ENCODE measurements at regions not wholly inside any gene's neighbourhood (a gene's known extent, or its start where the extent isn't known, plus 50 kb on each side); places are given as distances from the start of the nearest gene placed in this dataset.
"Not testable (repeated sequence)": the region's sequence is repeated elsewhere in the genome, so short reads cannot be mapped to it uniquely, and the experiment has no call there.

DNA sequence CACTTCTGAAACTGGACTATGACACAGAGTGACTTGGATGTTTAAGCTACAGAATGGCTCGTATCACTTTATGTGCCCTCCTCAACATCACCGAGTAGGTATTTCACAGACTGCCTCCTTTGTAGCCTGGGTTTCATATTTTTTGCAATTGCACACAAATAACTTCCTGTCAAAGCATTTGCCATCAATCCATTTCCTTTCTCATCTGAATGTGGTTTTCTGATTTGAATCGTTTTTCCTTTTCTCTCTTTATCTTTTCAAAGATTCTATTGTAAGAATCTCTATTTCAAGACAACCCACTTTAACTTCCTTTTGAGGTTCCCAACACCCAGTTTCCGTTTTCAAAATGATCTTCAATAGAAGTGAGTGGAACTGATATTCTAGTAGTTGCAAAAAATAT, 563.8 kb upstream of the ARRDC3 start:
- DNase-seq (ENCODE audit: low read depth, low spot score), result no peak

DNA sequence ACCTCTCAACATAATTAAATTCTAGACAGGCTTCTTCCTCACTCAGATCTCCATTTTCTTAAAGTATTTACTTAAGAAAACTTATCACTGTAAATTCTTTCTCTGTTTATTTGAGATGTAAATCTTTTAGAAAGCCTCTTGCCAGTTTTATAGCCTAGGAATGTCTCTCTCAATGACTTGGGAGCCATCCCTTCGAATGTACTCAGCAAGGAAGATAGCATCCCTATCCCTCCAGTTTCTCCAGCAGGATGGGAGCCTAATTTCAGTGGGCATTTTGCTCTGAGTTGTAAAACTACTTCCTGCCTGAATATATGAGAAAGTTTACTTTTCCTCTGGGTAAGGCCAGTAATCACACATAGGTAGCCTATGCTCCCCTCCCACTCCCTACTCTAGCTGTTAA, 558.5 kb upstream of the ARRDC3 start:
- DNase-seq (ENCODE audit: low read depth, low spot score), result no peak

DNA sequence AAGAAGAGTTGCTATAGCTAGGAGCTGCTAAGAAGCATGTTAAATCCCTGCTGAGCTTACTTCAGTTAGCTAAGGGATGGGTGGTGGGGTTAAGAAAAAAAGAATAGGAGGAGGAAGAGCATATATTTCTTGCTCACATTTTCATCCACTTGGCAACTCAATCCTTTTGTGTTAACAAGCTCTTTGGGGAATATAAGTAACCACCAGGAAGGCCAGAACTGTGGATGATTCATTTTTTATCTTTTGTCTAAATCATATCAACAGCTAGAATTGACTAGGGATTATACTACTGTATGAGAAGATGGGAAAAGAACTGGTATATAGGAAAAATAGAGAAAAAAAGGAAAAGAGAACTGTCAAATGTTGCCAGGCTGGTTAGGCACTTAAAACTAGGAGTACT, 555.3 kb upstream of the ARRDC3 start:
- no peak for DNase-seq (ENCODE audit: low read depth, low spot score)

DNA sequence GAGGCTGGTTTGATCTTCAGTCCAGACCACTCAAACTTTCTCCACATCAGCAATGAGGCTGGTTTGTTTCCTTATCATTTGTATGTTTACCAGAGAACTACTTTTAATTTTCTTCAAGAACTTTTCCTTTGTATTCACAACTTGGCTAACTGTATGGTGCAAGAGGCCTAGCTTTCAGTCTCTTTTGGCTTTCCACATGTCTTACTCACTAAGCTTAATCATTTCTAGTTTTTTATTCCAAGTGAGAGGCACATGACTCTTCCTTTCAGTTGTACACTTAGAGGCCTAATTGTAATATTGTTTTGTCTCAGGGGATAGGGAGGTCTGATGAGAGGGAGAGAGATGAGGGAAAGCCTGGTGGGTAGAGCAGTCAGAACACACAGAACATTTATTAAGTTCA, 554.0 kb upstream of the ARRDC3 start:
- DNase-seq (ENCODE audit: low read depth, low spot score), result no peak

DNA sequence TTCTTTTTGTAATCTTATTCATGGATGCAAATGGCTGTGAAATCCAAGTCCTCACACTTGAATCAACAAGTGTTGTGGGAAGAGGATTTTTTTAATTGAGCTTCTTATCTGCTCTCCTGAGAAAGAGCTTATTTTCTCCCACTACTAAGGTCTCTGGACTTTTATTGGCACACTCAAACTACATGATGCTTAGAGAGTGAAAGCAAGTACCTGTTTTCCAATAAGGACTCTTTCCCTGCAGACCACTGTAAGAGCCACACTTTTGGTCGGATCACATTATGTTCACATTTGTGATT, 546.4 kb upstream of the ARRDC3 start:
- no peak for DNase-seq (ENCODE audit: low read depth, low spot score)

DNA sequence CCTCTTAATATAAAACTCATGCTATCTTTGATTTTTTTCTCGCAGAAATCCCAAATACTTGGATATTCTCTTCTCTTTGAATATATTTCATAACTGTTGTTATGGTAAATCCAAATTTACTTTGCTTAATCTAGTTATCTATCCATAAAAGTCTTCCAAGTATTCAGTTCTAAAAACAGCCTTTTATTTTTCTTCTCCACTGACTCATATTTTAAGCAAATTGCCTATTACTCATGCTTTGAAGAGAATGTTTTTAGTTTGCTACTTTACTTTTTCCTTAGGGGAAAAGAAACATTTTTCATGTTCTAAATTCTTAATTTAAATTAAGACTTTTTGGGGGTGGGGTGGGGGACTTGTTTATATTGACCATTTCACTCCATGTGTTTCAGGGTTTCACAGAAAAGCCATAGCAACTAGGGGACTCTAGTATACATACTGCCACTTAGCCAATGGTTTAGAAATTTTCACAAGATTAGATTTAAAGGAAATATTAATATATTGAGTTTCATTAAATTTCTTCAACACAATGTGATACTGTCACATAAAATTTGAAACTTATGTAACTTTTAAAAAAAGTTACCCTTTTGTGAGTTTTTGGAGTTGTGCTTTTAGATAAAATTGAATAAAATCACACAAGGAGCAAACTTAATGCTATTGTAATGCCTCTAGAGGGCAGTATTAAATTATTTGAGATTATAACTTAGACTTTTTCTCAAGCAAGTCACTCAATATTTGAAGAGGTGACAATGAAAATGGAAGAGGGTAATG, 545.8 kb upstream of the ARRDC3 start:
- no peak for DNase-seq (ENCODE audit: low read depth, low spot score)

DNA sequence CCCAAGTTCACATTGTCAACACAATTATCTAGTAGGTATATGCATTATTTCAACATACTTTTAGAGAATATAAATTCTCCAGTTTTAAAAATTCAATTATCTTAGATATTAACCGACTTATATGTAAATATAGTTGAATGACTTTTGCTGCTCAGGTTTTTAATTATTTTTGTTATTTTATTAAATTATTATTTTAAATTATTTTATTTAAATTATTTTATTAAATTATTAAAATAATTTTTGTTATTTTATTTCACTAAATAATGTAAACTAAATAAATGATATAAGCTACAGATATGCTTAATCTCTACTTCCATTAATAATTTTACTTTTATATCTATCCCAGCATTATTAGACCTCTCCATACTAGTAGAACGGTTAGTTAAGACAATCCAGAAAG, 544.3 kb upstream of the ARRDC3 start:
- no peak for DNase-seq (ENCODE audit: low read depth, low spot score)

DNA sequence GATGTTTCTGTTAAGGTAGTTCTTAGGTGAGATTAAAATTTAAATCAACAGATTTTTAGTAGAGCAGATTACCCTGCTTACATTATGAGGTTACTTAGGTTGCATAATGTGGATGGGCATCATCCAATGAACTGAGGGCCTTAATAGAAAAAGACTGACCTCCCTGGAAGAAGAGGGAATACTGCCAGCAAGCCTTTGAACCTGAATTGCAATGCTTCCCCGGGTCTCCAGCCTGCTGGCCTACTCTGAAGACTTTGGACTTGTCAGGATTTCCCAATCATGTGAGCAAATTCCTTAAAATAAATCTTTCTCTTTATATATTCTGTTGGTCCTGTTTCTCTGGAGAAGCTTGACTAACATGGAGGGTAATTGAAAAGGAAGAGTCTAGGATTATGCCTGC, 542.1 kb upstream of the ARRDC3 start:
- DNase-seq (ENCODE audit: low read depth, low spot score), result no peak

DNA sequence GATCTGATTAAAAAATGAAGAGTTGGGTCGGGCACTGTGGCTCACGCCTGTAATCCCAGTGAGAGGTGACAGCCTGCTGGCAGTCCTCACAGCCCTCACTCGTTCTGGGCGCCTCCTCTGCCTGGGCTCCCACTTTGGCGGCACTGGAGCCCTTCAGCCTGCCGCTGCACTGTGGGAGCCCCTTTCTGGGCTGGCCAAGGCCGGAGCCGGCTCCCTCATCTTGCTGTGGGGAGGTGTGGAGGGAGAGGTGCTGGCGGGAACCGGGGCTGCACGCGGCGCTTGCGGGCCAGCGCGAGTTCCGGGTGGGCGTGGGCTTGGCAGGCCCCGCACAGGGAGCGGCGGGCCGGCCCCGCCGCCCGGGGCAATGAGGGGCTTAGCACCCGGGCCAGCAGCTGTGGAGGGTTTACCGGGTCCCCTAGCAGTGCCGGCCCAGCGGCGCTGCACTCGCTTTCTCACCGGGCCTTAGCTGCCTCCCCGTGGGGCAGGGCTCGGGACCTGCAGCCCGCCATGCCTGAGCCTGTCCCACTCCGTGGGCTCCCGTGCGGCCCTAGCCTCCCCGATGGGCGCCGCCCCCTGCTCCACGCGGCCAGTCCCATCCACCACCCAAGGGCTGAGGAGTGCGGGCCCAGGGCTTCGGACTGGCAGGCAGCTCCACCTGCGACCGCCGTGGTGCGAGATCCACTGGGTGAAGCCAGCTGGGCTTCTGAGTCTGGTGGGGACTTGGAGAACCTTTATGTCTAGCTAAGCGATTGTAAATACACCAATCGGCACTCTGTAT, 534.1 kb upstream of the ARRDC3 start:
- DNase-seq (ENCODE audit: low read depth, low spot score), result not testable (repeated sequence)

DNA sequence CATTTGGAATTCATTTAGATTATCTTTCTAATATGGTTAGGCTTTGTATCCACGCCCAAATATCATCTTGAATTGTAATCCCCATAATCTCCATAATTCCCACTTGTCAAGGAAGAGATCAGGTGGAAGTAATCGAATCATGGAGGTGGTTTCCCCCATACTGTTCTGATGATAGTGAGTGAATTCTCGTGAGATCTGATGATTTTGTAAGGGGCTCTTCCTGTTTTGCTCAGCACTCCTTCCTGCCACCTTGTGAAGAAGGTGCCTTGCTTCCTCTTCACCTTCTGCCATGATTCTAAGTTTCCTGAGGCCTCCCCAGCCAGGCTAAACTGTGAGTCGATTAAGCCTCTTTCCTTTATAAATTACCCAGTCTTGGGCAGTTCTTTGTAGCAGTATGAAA, 527.5 kb upstream of the ARRDC3 start:
- no peak for DNase-seq (ENCODE audit: low read depth, low spot score)

DNA sequence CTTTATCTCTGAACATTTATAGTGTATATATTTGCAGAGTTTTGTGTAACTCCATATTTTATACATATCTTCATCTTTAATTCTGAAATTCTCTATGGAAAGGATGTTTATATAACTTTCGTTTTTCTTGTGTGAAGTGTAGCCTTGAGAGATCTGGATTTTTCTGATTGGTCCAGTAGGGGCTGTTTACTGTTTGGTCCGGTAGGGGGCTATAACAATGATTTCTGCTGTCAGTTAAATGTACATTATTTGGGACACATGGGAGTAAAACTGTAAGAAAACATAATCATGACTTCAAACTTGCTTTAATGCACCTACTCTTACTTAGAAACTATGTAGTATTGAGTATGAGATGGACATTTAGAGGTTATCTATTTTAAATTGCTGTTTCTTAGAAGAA, 527.1 kb upstream of the ARRDC3 start:
- DNase-seq (ENCODE audit: low read depth, low spot score), result no peak

DNA sequence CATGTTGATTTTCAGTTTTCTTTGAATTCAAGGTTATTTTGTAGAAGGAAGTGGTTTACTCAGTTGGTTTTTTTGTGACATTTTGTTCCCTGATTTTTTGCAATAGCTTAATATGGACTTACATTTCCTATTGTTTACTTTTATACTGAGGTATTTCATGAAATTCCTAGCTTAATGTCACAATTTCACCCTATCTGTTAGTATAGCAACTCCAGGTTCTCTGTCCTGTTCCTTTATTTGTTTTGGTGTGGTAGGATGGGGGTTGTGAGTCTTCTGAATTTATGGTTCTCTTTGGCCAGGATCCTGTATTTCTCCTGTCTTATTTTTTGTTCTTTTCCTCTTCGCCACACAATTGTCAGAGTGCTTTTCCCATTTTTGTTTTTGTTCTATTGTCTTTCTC, 523.4 kb upstream of the ARRDC3 start:
- no peak for DNase-seq (ENCODE audit: low read depth, low spot score)

DNA sequence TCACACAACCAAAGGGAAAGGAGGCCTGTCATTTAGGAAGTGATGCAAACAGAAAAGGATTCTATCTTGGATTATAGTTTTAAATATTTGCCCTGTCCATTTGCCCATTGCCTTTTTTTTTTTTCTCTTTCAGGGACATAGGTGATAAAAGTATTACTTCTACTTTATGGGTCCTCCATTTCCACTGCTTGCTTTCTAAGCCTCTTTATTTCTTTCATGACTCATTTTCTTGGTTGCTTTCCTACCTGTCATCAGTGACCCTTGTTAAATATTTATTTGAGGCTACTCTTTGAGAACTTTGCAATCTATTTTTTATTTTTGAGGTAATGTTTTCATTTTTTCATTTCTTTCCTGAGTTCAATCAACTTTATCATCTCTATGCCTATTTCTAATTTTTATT, 522.9 kb upstream of the ARRDC3 start:
- no peak for DNase-seq (ENCODE audit: low read depth, low spot score)

DNA sequence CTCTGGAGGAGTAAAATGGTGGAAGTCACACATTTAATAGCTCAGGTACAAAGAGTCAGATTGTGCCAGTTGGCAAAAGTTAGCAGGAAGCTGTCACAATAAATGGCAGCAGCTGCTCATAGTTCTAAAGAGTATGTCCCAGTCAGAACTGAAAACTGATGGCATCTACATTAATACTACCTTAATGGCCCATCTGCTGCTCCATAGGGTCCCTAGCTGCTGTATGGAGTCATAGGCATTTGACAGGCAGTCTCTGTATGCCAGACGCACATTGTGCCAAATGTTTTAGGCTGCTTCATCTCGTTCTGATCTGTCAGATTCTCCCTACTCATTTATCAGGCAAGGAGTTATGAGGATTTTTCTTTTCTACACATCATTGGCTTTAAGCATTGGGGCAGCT, 515.8 kb upstream of the ARRDC3 start:
- no peak for DNase-seq (ENCODE audit: low read depth, low spot score)

DNA sequence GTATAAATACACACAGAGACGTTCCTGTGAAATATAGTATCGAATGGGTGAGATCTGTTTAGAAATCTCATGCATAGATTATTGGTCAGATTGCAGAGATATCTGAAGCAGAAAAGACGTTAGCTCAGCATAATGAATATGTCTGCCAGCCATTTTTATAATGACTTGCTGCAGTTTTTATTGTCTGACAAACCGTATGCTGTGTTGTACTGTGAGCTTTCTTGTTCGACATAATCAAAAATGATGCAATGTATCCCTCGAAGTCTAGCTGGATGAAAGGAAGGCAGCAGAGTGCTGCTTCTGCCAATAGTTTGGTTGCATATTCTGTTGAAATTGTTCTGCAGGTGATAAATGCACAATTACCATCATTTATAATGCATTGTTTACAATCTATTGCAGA, 514.9 kb upstream of the ARRDC3 start:
- no peak for DNase-seq (ENCODE audit: low read depth, low spot score)

DNA sequence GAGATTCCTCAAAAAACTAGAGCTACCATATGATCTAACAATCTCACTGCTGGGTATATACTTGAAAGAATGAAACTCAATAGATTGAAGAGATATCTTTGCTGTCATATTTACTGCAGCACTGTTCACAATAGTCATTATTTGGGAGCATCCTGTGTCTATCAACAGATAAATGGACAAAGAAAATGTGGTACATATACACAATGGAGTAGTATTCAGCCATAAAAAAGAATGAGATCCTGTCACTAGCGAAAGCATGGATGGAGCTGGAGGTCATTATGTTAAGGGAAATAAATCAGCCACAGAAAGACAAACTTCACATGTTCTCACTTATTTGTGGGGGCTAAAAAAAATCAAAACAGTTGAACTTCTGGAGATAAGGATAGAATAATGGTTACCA, 505.7 kb upstream of the ARRDC3 start:
- DNase-seq (ENCODE audit: low read depth, low spot score), result no peak

DNA sequence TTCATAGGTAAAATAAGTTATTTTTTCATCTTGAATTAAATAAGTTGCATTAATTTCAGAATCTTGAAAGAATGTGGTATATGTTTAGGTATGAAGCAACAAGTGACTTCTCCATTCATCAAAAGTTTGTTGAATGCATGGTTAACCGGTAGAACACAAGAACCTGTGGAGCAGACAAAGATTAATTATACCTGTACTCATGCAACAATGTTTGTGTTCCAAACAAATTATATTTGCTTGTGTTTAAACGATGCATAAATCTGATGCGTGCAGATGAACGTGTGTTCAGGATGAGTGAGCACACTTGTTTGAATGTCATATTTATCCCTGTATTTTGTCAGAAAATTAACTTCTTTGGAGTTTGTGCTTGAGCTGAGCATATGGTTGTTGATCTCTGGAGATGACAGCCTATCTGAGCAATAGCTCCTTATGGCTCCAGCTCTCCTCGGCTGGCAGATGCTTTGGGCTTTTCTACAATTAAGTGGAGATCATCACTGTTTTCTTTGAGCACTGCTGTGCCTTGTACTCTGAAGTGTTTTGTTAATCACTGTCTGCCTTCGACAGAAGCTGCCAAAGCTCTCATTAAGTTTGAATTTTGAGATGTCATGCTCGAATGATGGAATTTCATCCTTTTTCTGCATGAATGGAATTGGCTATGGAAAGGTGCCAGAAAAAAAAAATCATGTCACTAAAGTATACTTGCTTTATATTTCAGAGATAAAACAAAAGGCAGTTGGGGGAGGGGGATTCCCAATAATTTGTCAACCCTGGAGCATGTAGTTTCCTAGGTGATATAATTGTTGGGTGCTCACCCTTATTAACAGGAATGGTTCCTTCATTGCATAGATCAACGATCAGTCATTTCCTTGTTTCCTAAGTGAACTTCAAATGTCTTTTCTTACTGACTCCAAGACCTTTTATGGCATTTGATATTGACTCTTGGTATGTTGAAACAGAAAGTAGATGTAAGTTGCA, 502.5 kb upstream of the ARRDC3 start:
- DNase-seq (ENCODE audit: low read depth, low spot score), result no peak

DNA sequence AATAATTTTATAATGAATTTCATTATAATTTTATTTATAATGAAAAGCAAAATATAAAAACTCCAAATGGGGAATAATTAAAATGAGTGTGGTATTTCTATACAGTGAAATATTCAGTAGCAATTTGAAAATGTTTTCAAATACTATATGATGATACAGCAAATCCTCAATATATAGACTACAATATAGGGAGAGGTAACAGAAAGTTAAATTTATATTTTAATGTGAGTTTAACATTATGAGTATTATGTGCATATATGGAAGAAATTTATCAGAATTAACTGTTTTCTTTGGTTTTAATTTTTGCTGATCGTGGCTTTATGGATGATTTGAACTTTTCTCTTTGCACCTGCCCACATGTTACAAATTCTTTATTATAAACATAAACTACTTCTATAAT, 500.9 kb upstream of the ARRDC3 start:
- DNase-seq (ENCODE audit: low read depth, low spot score), result no peak

DNA sequence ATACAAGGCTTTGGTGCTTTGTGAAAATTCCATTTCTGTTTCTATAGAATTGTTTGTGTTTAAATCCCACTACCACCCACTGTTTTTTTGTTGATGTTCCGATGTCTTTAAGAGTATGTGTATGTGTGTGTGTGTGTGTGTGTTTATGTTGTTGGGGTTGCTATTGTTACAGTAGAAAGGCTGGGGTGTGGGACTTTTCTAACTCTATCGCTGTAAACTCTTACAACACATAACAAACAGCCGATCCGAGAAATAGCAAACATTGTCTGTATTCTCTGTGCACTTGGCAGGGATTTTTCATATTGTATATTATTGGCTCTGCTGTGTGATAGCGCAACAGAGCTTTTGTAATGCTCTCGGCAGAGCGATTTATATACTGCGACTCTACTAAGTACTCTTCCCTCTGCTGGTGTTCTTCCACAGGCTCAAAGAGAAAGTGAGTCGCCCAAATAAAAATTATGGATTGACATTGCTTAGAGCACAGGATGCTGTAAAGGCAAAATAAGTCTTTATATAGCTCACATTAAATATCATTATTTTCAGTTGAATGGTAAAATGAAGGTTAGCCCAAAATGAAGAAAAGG, 492.2 kb upstream of the ARRDC3 start:
- peak; percentile 13 for DNase-seq (ENCODE audit: low read depth, low spot score)

DNA sequence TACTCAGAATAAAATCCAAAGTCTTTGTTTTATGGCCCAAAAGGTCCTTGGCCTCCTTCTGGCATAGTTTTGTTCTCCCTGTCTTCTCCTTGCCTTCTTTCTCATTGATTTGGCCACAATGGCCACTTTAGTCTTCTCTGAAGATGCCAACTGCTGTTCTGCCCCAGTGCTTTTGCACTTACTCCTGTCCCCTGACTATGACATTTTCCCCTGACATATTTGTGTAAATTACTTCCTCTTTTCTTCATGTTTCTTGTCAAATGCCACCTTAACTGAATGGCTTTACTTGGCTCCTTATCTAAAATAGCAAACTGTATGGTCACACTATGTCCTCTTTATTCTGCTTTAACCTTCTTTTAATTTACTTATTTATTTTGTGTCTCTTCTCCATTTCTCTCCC, 484.7 kb upstream of the ARRDC3 start:
- no peak for DNase-seq (ENCODE audit: low read depth, low spot score)

DNA sequence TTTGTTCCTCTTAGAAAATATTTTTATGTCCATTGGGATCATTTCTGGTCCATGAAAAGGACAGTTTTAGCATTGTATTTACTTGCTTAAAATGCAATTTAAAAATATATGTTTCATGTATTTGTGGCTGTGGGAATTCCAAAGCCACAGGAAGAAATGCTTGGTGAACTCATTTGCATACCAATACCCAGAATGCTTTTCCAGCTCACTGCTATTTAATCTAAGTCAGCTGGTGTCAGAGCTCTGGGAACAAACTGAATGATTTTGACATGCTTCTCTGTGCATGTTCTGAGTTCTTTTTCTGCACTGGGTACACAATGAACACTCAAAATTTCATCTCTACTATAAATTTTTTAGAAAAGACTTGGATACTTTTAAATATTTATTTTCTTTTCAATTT, 482.8 kb upstream of the ARRDC3 start:
- no peak for DNase-seq (ENCODE audit: low read depth, low spot score)

DNA sequence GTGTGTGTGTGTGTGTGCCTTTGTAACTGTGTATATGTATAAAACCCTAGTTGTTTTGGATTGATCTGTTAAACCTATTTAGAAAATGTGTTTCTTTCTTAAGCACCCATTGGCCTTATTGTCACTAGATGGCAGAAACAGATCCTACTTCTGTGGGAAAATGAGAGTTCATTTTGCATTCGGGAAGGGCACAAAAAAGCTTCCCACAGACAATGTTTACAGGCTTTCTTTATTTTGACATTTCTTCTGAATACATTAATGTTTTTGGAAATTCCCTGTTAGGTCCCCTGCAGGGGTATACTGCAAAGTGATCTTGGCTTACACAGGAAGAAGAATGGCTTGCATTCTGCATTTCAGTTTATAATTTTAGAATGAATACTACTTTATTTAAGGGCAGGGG, 481.8 kb upstream of the ARRDC3 start:
- no peak for DNase-seq (ENCODE audit: low read depth, low spot score)

All from brain pericyte (primary cell).